ENCODE measurements at regions not wholly inside any gene's neighbourhood (a gene's known extent, or its start where the extent isn't known, plus 50 kb on each side); places are given as distances from the start of the nearest gene placed in this dataset.
"Not testable (repeated sequence)": the region's sequence is repeated elsewhere in the genome, so short reads cannot be mapped to it uniquely, and the experiment has no call there.

- no peaks in the 10 kb centered on the region for H3K9me3 ChIP-seq (ENCODE audit: low read depth, low read length)
- no peak overlapping the region for H3K4me3 ChIP-seq (ENCODE audit: insufficient read depth, low read length)
- H3K27ac ChIP-seq (ENCODE audit: low read depth, low read length), result no peak overlapping the region
- no peaks in the 10 kb centered on the region for H3K79me2 ChIP-seq (ENCODE audit: insufficient read depth, low read length)
- no peaks in the 10 kb centered on the region for H4K20me1 ChIP-seq (ENCODE audit: insufficient read depth, low read length)
- H3K27me3 ChIP-seq (ENCODE audit: insufficient read depth, low read length), result no peaks in the 10 kb centered on the region
- H2AFZ ChIP-seq (ENCODE audit: low read length), result no peak overlapping the region
- DNase-seq (ENCODE audit: insufficient read length, low spot score, missing footprints), result no peak
- no peak for TF ChIP-seq CTCF (IDR thresholded peaks at IDR 0.05; ENCODE audit: extremely low read depth, low read depth, low read length)
- no peak overlapping the region for H3K4me2 ChIP-seq (ENCODE audit: insufficient read depth, low read length)
- H3K36me3 ChIP-seq (ENCODE audit: insufficient read depth, low read length), result no peaks in the 10 kb centered on the region
- H3K4me1 ChIP-seq (ENCODE audit: insufficient read depth, low read length), result no peaks in the 10 kb centered on the region
Observed at GRCh38 chr18:54466248-54467005, 108.7 kb downstream of the C18orf54 start.

- no peaks in the 10 kb centered on the region for H3K9me3 ChIP-seq (ENCODE audit: low read depth, low read length)
- H2AFZ ChIP-seq (ENCODE audit: low read length), result no peak overlapping the region
Observed at GRCh38 chr18:54479365-54479764, 111.7 kb upstream of the DYNAP start.

GRCh38 chr18:54480616-54481015, 110.4 kb upstream of the DYNAP start:
- H3K27me3 ChIP-seq (ENCODE audit: insufficient read depth, low read length), result no peaks in the 10 kb centered on the region
- no peak overlapping the region for H3K4me3 ChIP-seq (ENCODE audit: insufficient read depth, low read length)
- no peaks in the 10 kb centered on the region for H3K9me3 ChIP-seq (ENCODE audit: low read depth, low read length)
- no peaks in the 10 kb centered on the region for H3K79me2 ChIP-seq (ENCODE audit: insufficient read depth, low read length)
- no peak for DNase-seq (ENCODE audit: insufficient read length, low spot score, missing footprints)
- H3K27ac ChIP-seq (ENCODE audit: low read depth, low read length), result no peak overlapping the region
- H3K36me3 ChIP-seq (ENCODE audit: insufficient read depth, low read length), result no peaks in the 10 kb centered on the region
- no peaks in the 10 kb centered on the region for H4K20me1 ChIP-seq (ENCODE audit: insufficient read depth, low read length)
- H3K4me2 ChIP-seq (ENCODE audit: insufficient read depth, low read length), result no peak overlapping the region
- H2AFZ ChIP-seq (ENCODE audit: low read length), result no peak overlapping the region
- no peak for TF ChIP-seq CTCF (IDR thresholded peaks at IDR 0.05; ENCODE audit: extremely low read depth, low read depth, low read length)
- no peaks in the 10 kb centered on the region for H3K4me1 ChIP-seq (ENCODE audit: insufficient read depth, low read length)

More at GRCh38 chr18:54479365-54479764, 111.7 kb upstream of the DYNAP start:
- Histone ChIP-seq H3K36me3 (ENCODE audit: insufficient read depth, low read length) (no peaks in the 10 kb centered on the region), H3K4me3 (ENCODE audit: insufficient read depth, low read length) (no peak overlapping the region), H3K4me2 (ENCODE audit: insufficient read depth, low read length) (no peak overlapping the region), H3K4me1 (ENCODE audit: insufficient read depth, low read length) (no peaks in the 10 kb centered on the region), H3K27me3 (ENCODE audit: insufficient read depth, low read length) (no peaks in the 10 kb centered on the region), H3K79me2 (ENCODE audit: insufficient read depth, low read length) (no peaks in the 10 kb centered on the region), H3K27ac (ENCODE audit: low read depth, low read length) (no peak overlapping the region), H4K20me1 (ENCODE audit: insufficient read depth, low read length) (no peaks in the 10 kb centered on the region)
- no peak for DNase-seq (ENCODE audit: insufficient read length, low spot score, missing footprints)
- no peak for TF ChIP-seq CTCF (IDR thresholded peaks at IDR 0.05; ENCODE audit: extremely low read depth, low read depth, low read length)

GRCh38 chr18:54502451-54502850, 88.6 kb upstream of the DYNAP start:
- H3K36me3 ChIP-seq (ENCODE audit: insufficient read depth, low read length); H3K4me1 ChIP-seq (ENCODE audit: insufficient read depth, low read length); H3K4me2 ChIP-seq (ENCODE audit: insufficient read depth, low read length): not testable (repeated sequence)

More at GRCh38 chr18:54502451-54502850, 88.6 kb upstream of the DYNAP start:
- not testable (repeated sequence) for H3K79me2 ChIP-seq (ENCODE audit: insufficient read depth, low read length); H3K4me3 ChIP-seq (ENCODE audit: insufficient read depth, low read length); H3K27ac ChIP-seq (ENCODE audit: low read depth, low read length); H3K27me3 ChIP-seq (ENCODE audit: insufficient read depth, low read length); DNase-seq (ENCODE audit: insufficient read length, low spot score, missing footprints); H2AFZ ChIP-seq (ENCODE audit: low read length); H3K9me3 ChIP-seq (ENCODE audit: low read depth, low read length); H4K20me1 ChIP-seq (ENCODE audit: insufficient read depth, low read length)
